Stimulated activated CD4-positive, alpha-beta T cell treated with anti-CD3 and anti-CD28 coated beads, Interleukin-4, amount 100 ng/mL, for 4 hours (primary cell): ENCODE measurements at regions not wholly inside any gene's neighbourhood (a gene's known extent, or its start where the extent isn't known, plus 50 kb on each side); places are given as distances from the start of the nearest gene placed in this dataset.
"Not testable (repeated sequence)": the region's sequence is repeated elsewhere in the genome, so short reads cannot be mapped to it uniquely, and the experiment has no call there.

Experiments used
- DNase-seq, 2 experiments: peaks; one replicate each; pipeline ENCODE4 v3.0.0-alpha.2; 2020

DNA sequence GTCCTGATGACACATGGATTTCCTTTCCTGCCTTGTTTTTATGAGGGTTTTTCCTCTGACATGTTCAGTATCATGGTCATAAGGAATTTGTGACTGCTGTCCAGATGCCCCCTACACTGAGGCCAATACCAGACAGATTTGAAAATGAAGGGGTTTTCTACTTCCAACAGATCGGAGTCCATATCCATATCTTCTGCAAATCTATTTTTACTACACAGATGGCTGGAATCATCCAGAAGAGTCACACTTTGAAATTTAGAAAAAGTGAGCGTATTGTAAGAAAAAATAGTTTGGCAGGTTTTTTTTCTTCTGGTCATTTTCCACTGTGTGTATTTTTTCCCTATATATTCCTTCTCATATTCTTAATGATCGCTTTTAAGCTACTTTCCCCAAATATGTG, 197.5 kb upstream of the LRRC3B start:
- no peak for DNase-seq

DNA sequence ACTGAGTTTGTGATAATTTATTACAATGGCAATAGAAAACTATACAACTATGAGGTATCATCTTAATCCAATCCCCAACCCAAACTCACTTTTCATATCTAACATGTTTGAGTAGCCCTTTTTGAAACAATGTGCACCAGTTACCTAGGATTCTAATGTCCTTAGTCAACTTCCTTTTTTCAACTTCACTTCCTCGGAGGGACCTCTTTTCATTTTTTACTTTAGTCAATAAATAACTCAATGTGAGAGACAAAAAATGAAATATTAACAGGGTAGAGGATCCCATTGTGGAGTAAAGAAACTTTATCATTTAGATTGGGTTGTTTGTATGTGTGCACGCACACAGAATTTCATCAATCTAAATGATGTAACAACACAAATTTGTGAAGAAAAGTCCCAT, 193.6 kb upstream of the LRRC3B start:
- DNase-seq, result no peak

DNA sequence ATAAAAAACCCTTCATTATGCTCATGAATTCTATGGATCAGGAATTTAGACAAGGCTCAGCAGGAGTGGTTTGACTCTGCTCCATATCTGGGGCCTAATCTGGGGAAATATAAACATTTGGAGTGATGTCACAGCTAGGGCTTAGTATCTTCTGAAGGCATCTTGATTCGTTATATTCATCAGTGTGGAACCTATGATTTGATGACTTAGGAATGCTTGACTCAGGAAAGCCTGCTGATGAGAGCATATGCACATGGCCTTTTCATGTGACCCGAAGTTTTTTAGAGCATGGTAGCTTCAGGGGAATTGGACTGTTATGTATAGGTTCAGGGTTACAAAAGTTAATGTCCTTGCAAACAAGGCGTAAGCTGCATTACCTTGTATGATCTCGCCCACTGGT, 184.9 kb upstream of the LRRC3B start:
- DNase-seq, result no peak

DNA sequence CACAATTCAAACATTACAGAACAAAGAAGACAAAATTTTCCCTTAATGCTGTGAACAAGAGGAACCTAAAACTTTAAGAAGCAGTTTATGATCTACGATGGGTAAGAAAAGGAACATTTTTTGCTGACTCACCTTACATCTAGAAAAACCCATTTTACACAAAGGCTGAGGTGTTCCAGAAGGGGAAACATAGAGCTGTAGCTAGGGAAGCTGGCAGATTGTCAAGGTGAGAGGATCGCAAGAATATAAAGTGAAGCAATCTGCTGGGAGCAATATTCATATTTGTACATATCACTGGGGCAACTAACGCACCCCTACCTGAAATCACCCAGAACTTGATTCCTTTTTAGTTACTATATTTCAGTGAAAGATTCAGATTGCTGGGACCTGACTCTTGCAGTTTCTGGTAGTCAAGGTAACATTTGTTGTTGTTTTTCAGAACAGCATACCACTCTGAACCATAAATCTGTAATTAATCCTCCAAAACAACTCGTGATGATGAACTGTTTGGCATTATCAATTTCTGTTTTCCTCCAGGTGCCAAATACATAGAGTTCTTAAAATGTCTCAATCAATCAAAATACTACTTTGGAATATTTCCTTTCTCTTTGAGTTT, 184.1 kb upstream of the LRRC3B start:
- no peak for DNase-seq

DNA sequence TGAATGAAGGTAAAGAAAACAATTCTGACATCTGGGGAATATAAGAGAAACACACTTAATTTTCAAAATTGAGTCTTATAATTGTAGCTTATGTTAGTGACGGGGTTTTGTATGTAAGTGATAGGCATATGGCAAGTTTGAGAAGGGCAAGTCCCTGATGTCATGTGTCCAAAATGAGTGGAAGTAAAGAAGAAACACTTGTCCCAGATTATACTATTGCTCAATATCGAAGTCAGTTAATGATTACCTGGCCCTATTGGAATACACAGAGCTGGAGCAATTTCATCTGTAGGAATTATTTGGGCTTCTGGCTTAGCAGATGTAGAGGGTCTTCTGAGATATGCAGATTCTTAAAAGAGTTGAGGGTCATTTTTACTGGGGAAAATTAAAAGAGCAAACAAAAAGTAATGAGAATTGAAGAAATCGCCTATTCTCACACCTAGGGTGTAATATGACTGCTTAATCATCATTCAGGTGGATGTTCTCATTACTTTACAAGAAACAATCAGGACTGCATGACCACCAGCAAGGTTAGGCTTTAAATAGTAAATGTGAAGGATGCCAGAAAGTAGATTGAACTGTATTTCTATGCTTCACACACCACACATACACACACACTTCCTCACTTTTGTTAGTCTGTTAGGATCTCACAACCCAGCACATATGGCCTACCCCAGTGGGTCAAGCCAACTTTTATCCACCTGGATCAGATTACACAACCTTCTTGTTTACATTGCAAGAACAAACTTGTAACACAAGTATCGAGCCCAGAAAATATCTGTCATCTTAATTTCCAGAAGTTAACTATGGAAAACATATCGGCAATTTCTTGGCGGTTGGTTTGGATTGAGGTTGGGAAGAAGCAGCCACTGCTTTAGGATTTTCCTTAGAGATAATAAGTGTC, 183.3 kb upstream of the LRRC3B start:
- no peak for DNase-seq

DNA sequence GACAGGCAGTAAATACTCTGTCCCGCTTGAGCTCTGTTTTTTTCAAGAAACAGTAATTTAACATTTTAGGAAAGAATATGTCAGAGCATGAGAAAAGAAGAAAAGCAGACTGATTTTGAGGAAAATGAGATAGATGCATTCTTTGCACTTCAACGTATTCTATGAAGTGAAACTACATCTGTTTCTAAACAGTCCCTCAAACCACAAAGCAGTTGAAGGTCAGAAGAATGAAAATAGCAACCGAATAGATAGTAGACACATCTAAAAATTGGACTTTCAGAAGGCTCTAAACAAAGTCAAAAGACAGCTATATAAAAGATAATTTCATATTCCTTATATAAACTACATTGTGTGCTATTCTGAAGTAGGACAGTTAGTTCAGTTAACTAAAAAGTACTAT, 172.6 kb upstream of the LRRC3B start:
- DNase-seq, result no peak

DNA sequence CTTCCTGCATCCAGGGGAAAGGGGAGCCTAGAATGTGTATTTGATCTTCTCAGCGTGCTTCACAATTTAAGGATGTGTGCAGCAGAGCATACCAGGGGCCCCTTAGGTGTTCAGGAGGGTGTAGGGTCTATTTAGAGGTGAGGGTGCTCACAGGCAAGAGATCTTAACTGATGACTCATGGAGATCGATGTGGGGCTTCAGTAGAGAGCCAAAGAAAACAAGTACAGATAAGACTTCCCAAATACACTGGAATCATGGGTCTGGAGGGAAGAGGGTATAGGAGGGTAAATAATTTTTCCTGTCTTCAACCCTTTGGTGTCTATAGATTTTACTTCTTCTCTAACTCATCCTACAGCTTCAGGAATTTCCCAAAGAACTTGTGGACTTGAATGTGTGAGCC, 170.2 kb upstream of the LRRC3B start:
- DNase-seq, result no peak

DNA sequence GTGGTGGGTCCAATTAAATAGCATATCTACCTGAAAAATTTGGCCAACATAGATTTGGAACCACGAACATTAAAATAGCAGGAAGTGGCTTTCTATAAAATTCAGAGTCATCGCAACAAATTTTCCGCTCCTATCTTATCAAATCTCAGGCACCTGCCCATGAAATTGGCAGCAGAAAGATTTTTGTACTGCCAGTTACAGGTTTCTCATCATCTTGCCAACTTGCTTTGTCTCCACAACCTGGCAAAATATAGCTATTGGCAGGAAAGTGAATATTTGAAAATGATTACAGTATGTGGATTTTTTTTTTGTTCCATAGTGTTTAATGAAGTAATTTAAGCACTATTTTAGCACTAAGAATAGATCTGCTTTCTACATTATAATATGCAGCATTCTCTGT, 161.6 kb upstream of the LRRC3B start:
- no peak for DNase-seq

DNA sequence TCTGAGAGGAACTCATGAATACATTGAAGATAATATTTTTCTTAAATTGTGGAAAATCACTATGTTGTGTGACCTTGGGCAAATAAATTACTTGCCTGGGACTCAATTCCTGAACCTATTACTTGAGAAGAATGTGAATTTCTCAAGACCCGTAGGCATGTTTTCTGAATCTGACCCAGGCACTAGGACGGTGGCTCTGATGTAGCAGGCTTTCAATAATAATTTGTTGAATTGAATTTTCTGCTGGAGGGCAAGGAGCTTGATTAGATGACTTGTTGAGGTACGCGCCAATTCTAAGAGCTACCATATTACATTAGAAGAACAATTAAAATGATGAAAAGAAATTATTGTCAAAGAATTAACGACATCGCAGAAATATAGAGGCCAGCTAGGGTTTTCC, 150.2 kb upstream of the LRRC3B start:
- DNase-seq, result no peak

DNA sequence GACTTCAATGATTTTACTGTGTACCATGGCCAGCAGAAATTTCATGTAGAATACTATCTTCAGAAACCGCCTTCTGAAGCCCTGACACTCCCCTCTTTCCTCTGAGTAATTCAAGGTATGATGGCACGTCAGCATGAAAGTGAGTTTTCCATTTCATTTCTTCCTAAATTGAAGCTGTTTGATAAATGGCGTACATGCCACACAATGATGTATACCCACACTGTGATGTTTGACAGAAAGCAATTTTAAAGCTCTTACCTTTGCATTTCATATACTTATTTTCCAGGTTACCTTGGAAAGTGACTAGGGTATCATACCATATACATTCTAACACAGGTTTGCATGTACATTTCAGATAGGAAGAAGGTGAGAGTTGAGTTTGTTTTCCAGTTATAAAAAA, 147.9 kb upstream of the LRRC3B start:
- no peak for DNase-seq

DNA sequence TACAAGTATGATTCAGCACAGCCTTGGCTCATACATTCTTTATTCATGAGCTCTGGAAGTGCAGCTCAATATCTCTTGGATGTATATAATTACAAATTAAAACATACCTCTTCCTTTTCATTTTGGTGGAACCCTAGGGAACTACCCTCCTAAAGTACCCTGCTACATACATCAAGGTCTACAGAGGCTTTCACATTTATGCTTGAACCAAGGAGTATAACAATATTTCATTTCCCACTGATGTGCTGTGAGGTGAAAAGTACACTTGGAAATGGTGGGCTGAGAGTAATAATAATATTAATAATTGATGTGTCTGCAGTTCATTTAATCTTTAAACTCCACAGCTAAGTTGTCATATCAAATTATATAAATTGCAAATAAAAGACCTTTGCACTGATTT, 142.2 kb upstream of the LRRC3B start:
- no peak for DNase-seq

DNA sequence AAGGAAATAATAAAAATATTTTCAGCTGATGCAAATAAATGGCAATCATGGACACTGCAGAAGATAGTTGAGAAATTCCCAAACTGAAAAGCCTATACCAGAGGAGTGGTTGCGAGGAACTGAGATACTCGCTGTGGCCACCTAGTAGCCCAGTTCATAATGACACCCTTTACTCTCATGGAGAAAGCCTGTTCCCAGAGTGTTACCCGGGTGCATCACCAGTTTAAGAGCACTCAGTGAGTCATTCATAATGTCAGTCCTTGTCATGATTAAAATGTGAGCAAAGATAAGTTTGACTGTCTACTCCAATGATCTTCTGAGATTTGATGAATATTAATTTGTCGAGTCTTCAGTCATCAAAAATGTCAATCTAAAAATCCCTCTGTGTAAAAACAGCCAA, 138.4 kb upstream of the LRRC3B start:
- DNase-seq, result no peak

DNA sequence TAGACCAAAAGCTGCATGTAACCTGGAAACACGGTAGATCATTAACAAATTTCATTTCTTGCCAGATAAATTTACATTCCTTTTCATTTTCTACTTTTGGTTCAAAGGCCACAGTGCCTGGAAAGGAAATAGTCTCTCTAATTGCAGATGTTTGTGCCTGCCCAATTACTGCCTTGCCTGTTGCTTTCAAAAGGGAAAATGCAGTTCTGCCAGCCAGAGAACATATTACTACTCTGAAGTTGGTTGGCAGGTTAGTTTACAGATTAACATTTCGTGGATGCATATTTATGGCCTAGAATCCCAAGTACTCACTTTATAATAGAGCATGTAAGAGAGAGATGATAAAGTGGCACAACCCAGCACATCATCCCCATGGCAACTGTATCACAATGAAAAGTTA, 124.3 kb upstream of the LRRC3B start:
- DNase-seq, result no peak

DNA sequence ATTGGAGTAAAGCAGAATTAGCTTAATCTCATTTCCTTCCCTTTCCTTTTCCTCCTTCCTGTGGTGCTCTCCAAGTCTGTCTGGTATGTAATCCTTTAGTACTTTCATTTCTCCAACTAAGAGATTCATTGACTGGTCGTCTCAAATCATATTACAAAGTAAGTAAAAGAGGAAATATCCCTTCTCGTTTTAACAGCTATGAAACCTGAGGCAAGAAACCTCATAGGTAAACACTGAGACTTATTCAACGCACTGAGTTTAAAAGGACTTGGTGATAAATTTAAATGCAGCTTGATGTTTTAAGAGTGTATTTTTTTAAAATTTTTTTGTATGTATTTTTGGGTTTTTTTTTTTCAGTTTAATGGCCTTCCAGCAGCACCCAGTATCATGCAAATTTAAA, 117.2 kb upstream of the LRRC3B start:
- no peak for DNase-seq

DNA sequence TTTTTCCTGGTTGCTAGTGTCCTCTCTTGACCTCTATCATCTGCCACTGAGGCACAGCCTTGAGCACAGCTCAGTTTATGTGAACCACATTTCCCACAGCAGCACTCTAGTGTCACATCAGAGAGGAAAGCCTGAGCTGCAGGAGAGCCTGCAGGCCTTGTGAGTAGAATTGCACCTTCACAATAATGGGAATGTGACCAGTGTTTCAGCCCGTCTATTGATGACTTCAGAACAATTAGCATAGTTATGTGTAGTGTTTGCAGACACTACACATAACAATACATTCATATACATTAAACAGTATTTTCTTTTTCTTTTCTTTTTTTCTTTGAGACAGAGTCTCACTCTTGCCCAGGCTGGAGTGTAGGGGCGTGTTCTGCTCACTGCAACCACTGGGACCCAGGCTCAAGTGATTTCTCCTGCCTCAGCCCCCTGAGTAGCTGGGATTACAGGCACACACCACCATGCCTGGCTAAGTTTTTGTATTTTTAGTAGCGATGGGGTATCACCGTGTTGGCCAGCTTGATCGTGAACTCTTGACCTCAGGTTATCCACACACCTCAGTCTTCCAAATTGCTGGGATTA, 108.0 kb upstream of the LRRC3B start:
- not testable (repeated sequence) for DNase-seq

DNA sequence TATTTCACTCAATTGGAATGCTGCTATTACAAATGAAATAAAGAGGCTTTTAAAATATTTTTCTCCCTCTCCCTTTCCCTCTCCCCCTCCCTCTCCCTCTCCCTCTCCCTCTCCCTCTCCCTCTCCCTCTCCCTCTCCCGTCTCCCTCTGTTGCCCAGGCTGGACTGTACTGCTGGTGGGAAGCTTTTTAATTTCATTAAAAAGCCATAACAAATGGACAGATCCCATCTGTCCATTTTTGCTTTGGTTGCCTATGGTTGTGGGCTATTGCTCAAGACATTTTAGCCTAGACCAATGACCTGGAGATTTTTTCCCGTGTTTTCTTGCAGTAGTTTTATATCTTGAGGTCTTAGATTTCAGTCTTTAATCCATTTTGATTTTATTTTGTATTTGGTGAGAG, 107.2 kb upstream of the LRRC3B start:
- no peak for DNase-seq

DNA sequence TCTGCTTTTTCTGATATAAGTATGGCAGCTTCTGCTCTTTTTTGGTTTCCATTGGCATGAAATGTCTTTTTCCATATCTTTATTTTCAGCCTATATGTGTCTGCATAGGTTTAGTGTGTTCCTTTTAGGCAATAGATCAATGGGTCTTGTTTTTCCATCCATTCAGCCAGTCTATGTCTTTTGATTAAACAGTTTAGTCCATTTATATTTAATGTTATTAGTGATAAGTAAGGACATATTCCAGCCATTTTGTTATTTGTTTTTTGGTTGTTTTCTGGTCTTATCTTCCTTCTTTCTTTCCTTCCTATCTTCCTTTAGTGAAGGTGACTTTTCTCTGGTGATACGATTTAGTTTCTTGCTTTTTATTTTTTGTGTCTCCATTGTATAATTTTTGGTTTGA, 101.3 kb upstream of the LRRC3B start:
- DNase-seq, result no peak

DNA sequence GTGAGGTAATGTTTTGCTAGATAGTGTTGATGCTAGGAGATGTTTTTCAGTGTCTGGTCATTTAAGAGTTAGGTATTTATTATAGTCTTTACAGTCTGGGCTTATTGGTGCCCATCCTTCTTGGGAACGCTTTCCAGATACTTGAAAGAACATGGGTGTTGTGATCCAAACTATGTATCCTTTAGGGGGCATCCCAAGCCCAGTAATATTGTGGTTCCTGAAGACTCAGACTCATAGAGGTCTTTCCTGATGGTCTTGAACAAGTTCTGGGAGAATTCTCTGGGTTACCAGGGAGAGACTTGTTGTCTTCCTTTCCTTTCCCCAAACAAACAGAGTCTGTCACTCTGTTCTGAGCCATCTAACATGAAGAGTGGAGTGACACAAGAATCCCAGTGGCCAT, 99.7 kb upstream of the LRRC3B start:
- DNase-seq, result no peak

DNA sequence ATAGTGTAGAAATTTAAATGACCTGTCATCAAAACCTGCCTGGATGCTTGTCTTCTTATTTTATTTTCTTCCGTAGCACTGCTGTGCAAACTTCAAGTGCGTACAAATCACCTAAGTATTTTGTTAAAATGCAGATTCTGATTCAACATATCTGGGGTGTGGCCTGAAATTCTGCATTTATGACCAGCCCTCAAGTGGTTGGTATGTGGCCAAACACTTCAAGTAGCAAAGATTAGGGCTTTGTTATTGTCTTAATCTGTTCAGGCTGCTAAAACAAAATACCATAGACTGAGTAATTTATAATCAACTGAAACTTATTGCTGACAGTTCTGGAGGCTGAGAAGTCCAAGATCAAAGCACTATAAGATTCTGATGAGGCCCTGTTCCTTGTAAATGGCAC, 97.6 kb upstream of the LRRC3B start:
- no peak for DNase-seq

DNA sequence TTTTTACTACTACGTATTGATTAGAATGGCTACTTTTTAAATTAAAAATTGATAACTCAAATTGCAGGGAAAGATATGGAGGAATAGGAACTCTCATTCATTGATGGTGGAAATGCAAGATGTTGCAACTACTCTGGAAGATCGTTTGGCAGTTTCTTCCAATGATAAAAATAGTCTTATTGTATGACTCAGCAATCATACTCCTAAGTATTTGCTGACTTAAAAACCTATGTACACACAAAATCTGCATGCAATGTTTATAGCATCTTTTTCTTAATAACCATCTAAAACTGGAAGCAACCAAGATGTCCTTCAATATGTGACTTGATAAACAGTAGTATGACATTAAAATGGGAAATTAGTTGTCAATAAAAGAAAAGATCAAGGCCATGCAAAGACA, 87.4 kb upstream of the LRRC3B start:
- no peak for DNase-seq

DNA sequence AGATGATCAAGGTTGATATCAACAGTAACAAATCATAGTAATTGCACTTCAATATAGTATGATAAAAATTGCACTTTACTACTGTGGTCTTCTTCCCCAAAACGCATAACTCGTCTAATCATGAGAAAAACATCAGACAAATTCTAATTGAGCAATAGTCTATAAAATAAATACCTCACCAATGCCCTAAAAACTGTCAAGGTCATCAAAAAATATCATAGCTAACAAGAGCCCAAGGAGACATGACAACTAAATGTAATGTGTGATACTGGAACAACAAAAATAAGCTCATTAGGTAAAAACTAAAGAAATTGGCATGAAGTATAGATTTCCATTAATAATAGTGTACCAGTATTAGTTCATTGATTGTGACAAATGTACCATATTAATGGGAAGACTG, 85.6 kb upstream of the LRRC3B start:
- no peak for DNase-seq

DNA sequence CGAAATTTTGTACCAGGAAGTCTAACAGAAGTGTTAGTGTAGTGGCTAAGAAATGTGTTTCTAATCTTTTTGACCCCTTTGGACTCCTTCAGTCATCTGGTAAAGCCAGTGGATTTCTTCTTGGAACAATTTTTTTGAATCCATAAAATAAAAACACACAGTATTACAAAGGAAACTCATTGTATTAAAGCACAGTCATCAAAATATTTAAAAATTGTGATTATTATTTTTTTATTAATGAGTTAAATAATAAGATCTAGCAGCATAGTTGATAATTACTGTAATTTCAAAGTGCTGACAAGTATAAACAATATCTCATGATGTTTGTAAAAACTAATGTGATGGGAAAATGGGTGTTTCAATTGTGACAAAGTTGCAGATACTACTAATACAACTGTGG, 72.2 kb upstream of the LRRC3B start:
- DNase-seq, result no peak

DNA sequence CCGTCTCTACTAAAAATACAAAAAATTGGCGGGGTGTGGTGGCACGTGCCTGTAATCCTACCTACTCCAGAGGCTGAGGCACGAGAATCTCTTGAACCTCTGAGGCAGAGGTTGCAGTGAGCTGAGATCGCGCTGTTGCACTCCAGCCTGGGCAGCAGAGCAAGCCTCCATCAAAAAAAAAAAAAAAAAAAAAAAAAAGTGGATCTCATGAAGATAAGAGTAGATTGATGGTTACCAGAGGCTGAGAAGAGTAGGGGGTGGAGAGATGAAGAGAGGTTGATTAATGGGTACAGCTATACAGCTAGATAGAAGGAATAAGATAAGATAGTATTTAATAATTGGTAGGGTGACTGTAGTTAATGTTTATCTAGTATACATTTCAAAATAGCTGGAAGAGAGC, 65.9 kb upstream of the LRRC3B start:
- no peak for DNase-seq

DNA sequence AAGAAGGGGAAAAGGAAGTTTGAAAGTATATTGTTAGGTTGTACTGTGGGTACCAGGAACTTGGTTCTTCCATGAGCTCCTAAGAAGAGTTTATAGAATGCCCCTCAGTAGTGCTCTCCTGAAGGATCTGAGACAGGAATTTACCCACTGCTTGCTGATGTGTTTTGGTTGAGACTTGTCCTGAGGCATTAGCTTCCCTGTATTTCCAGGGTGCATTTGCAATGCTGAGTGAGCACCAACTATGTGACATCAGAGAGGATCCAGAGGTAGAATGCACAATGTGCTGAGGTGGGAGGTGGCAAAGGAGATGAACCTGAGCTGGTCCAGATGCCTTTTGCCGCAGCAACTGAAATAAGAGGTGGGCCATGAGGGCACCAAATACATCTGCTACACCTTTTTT, 64.3 kb upstream of the LRRC3B start:
- no peak for DNase-seq

DNA sequence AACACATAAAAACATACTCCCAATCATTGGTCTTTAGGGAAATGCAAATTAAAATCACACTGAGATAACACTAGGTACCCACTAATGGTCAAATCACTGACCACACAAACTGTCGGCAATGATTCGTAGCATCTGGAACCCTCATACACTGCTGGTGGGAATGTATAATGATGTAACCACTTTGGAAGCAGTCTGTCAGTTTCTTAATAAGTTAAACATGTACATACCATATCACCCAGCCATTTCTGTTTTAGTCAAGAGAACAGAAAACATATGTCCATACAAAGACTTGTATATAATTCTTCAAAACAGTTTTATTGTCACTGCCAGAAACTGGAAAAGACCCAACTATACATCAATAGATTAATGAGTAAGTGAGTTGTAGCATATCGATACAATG, 63.3 kb upstream of the LRRC3B start:
- DNase-seq, result no peak
